K562 (cell line): ENCODE measurements at regions not wholly inside any gene's neighbourhood (a gene's known extent, or its start where the extent isn't known, plus 50 kb on each side); places are given as distances from the start of the nearest gene placed in this dataset.

ENCODE experiments used
- ATAC-seq: fragments of 200-7000 bp; cut with Tn5 transposase; 3 replicates; pipeline ENCODE4 v1.9.1; 2020; ENCODE audit warnings: moderate library complexity
- BruUV-seq: library from RNA; stranded (reverse); fragments of 400-500 nt; replicated peaks from 2 replicates; lab custom pipeline; 2021; lab: Mats Ljungman, UMichigan
- CTCF ChIA-PET: fragments of 300-600 bp; formaldehyde crosslinking; extraction: SDS; loops from one replicate; lab custom pipeline; 2021; ENCODE audit warnings: low intra/inter-chr PET ratio; lab: Yijun Ruan, JAX
- POLR2A ChIA-PET: fragments of 300-600, 350-650 bp; sonication (Branson Sonifier 250); formaldehyde crosslinking; extraction: SDS; loops from one replicate; lab custom pipeline; 2021; ENCODE audit warnings: antibody characterized with exemption, inconsistent platforms; lab: Yijun Ruan, JAX
- DNase-seq, 4 experiments: peaks; one replicate each; pipeline versions ENCODE4 v3.0.0 to v3.0.0-alpha.2; 2011 to 2018; ENCODE audit warnings: low spot score in 3 of 4, mixed read lengths in 3 of 4; ENCODE audit errors: extremely low read depth in 1 of 4
- FAIRE-seq: peaks from 2 replicates; lab custom pipeline; 2011; peaks lifted over from hg19 to GRCh38; lab: Jason Lieb, UNC
- H2AFZ ChIP-seq: 2 replicates; pipeline ENCODE4 v1.6.0; 2011; ENCODE audit warnings: low read depth, low read length, control low read depth, inconsistent platforms
- H3K27ac ChIP-seq: fragments of 200-600 bp; 3 replicates; pipeline ENCODE4 v1.8.0; 2011; ENCODE audit warnings: low read depth, mild to moderate bottlenecking, control low read depth, inconsistent platforms, low read length, moderate library complexity, mixed read lengths; ENCODE audit errors: extremely low read depth
- H3K27me3 ChIP-seq, 2 experiments: fragments of 300-600 bp in 1 of 2; 2 replicates in 1 of 2; 3 replicates in 1 of 2; pipeline versions ENCODE4 v1.6.0 to v1.8.0; 2011; ENCODE audit warnings: inconsistent platforms in 2 of 2, low read length in 2 of 2, mild to moderate bottlenecking in 1 of 2, mixed read lengths in 1 of 2, moderate library complexity in 1 of 2; ENCODE audit not compliant: control insufficient read depth in 2 of 2, insufficient read depth in 2 of 2
- H3K36me3 ChIP-seq: fragments of 300-600 bp; 3 replicates; pipeline ENCODE4 v1.8.0; 2011; ENCODE audit warnings: mild to moderate bottlenecking, low read length, inconsistent platforms; ENCODE audit not compliant: control insufficient read depth, insufficient read depth
- H3K4me1 ChIP-seq, 2 experiments: fragments of 200-600 bp in 1 of 2; replicated peaks in 1 of 2; 2 replicates in 1 of 2; 3 replicates in 1 of 2; pipeline versions ENCODE4 v1.5.1 to v1.8.0; 2011; ENCODE audit warnings: inconsistent platforms in 2 of 2, low read length in 2 of 2, mild to moderate bottlenecking in 1 of 2, mixed read lengths in 1 of 2, moderate library complexity in 1 of 2; ENCODE audit not compliant: control insufficient read depth in 2 of 2, insufficient read depth in 2 of 2
- H3K4me2 ChIP-seq: 2 replicates; pipeline ENCODE4 v1.6.1; 2011; ENCODE audit warnings: low read length, control low read depth, inconsistent platforms, mixed read lengths; ENCODE audit not compliant: insufficient read depth
- H3K4me3 ChIP-seq: fragments of 200-600 bp; sonication (generic), shearing (Covaris generic); 2 replicates; pipeline ENCODE4 v1.5.1; 2016; ENCODE audit warnings: control low read depth, inconsistent platforms
- H3K79me2 ChIP-seq: fragments of 200-600 bp; 3 replicates; pipeline ENCODE4 v1.8.0; 2011; ENCODE audit warnings: low read length, inconsistent platforms; ENCODE audit not compliant: control insufficient read depth, insufficient read depth
- H3K9ac ChIP-seq, 2 experiments: 2 replicates each; pipeline versions ENCODE4 v1.6.0 to v1.6.1; 2011; ENCODE audit warnings: low read depth in 2 of 2, low read length in 2 of 2, control low read depth in 1 of 2, inconsistent platforms in 1 of 2, mild to moderate bottlenecking in 1 of 2, mixed read lengths in 1 of 2; ENCODE audit not compliant: insufficient read depth in 1 of 2
- H3K9me1 ChIP-seq: one replicate; pipeline ENCODE4 v1.6.0; 2011; ENCODE audit warnings: inconsistent platforms, mild to moderate bottlenecking, low read length, moderate library complexity; ENCODE audit not compliant: control insufficient read depth, insufficient read depth
- H3K9me3 ChIP-seq: replicated peaks from 2 replicates; pipeline ENCODE4 v1.5.1; 2011; ENCODE audit warnings: low read depth, low read length, inconsistent platforms; ENCODE audit not compliant: control insufficient read depth, insufficient read depth
- H4K20me1 ChIP-seq: replicated peaks from 2 replicates; pipeline ENCODE4 v1.6.1; 2011; ENCODE audit warnings: low read length, inconsistent platforms, mixed read lengths; ENCODE audit not compliant: control insufficient read depth, insufficient read depth
- BRCA1 ChIP-seq, 2 experiments: fragments of 450-650 bp in 1 of 2; sonication (generic) in 1 of 2; formaldehyde crosslinking in 1 of 2; IDR thresholded peaks; 2 replicates each; pipeline versions ENCODE4 v1.5.0 to v1.6.1; 2017 to 2020; ENCODE audit warnings: mild to moderate bottlenecking in 1 of 2, missing genetic modification reagents in 1 of 2
- CBX3 ChIP-seq, 2 experiments: IDR thresholded peaks; 1 replicate in 1 of 2; 2 replicates in 1 of 2; pipeline ENCODE4 v1.6.1; 2012; ENCODE audit warnings: inconsistent platforms in 2 of 2, low read length in 2 of 2, borderline replicate concordance in 1 of 2, control low read depth in 1 of 2
- CHD1 ChIP-seq: fragments of 200-600 bp; sonication (generic); IDR thresholded peaks from one replicate; pipeline ENCODE4 v1.6.1; 2012; ENCODE audit warnings: mild to moderate bottlenecking, moderate library complexity, low read length, inconsistent platforms
- L3MBTL2 ChIP-seq: fragments of 450-650 bp; IDR thresholded peaks from 2 replicates; pipeline ENCODE4 v1.6.1; 2016; ENCODE audit warnings: mild to moderate bottlenecking, moderate library complexity
- LARP7 ChIP-seq: fragments of 450-650 bp; IDR thresholded peaks from 2 replicates; pipeline ENCODE4 v1.6.1; 2016
- NFYB ChIP-seq: IDR thresholded peaks from 2 replicates; pipeline ENCODE4 v1.6.1; 2011; ENCODE audit warnings: mild to moderate bottlenecking, moderate library complexity; ENCODE audit not compliant: insufficient read length; ENCODE audit errors: extremely low read depth
- SMARCA4 ChIP-seq: fragments of 450-650 bp; IDR thresholded peaks from 2 replicates; pipeline ENCODE4 v1.6.1; 2016
- SRF ChIP-seq, 2 experiments: fragments of 250-450, 450-650 bp in 1 of 2; sonication (Bioruptor Pico) in 1 of 2; sonication (generic) in 1 of 2; formaldehyde crosslinking; IDR thresholded peaks; 2 replicates each; pipeline versions ENCODE4 v1.5.0 to v1.5.1; 2020 to 2022; ENCODE audit warnings: mild to moderate bottlenecking in 1 of 2, missing genetic modification reagents in 1 of 2
- TARDBP ChIP-seq: fragments of 450-650 bp; IDR thresholded peaks from 2 replicates; pipeline ENCODE4 v1.6.1; 2016
- TRIM28 ChIP-seq: fragments of 450-650 bp; IDR thresholded peaks from 2 replicates; pipeline ENCODE4 v1.6.1; 2017
- ZNF282 ChIP-seq: sonication (generic); formaldehyde crosslinking; IDR thresholded peaks from 2 replicates; pipeline ENCODE4 v1.8.1; 2023; ENCODE audit warnings: missing genetic modification reagents
- ZNF75A ChIP-seq: fragments of 450-650 bp; formaldehyde crosslinking; IDR thresholded peaks from 2 replicates; pipeline ENCODE4 v1.4.0; 2020; ENCODE audit warnings: mild to moderate bottlenecking
- ZSCAN29 ChIP-seq: fragments of 450-650 bp; IDR thresholded peaks from 2 replicates; pipeline ENCODE4 v1.6.1; 2017
- WGBS: fragments of 100-300 bp; shearing (Covaris generic); methylation state at CpG from one replicate; pipeline ENCODE4 v1.1.6; 2016; ENCODE audit warnings: low coverage, mixed read lengths; ENCODE audit not compliant: insufficient coverage; ENCODE audit errors: missing lambda C conversion rate; 5-methylcytosine and 5-hydroxymethylcytosine counted together
- in situ Hi-C: fragments of 300-500 bp; cut with MboI; formaldehyde crosslinking; loops from 4 replicates; pipeline ENCODE4 v1.15.0; 2018; ENCODE audit warnings: inconsistent platforms, mixed read lengths
- intact Hi-C: fragments of 100-400 bp; cut with micrococcal nuclease; formaldehyde crosslinking; loops from 2 replicates; pipeline ENCODE4 v1.14.2; 2022
- TF ChIP-seq, protein P1 (sequence below), 2 experiments: fragments of 150-350 bp in 1 of 2; IDR thresholded peaks; 2 replicates each; pipeline ENCODE4 v1.6.1; 2012 to 2016; ENCODE audit warnings: low read depth in 2 of 2, low read length in 2 of 2, mild to moderate bottlenecking in 1 of 2, moderate library complexity in 1 of 2
- TF ChIP-seq, protein P2 (sequence below): sonication (generic); formaldehyde crosslinking; IDR thresholded peaks from 2 replicates; pipeline ENCODE4 v1.8.0; 2022; ENCODE audit warnings: mild to moderate bottlenecking, missing genetic modification reagents
- TF ChIP-seq, protein P3 (sequence below): fragments of 250-450 bp; sonication (Bioruptor Pico); IDR thresholded peaks from 2 replicates; pipeline ENCODE4 v1.5.1; 2021; ENCODE audit warnings: mild to moderate bottlenecking

DNA sequence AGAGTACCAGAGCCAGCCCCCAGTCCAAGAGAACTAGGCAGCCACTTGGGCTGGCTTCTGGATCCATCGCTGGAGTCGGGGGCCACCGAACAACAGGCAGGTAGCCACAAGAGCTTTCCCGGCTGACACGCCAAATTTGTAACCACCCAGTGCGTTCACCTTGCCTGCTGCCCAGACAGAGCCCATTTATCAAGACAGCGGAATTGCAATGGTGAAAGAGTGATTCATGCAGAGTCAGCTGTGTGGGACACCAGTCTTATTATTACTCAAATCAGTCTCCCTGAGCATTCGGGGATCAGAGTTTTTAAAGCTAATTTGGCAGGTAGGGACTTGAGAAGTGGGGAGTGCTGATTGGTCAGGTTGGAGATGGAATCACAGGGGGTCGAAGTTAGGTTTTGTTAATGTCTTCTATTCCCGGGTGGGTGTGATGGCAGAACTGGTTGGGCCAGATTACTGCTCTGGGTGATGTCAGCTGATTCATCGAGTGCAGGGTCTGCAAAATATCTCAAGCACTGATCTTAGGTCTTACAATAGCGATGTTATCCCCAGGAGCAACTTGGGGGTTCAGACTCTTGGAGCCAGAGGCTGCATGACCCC lies 64.3 kb downstream of the PDE6H start (continued):
- TF ChIP-seq SRF (CRISPR knock-in tag; IDR thresholded peaks at IDR 0.05): no peak
- TF ChIP-seq TARDBP: no peak
- TF ChIP-seq, protein P1, sequence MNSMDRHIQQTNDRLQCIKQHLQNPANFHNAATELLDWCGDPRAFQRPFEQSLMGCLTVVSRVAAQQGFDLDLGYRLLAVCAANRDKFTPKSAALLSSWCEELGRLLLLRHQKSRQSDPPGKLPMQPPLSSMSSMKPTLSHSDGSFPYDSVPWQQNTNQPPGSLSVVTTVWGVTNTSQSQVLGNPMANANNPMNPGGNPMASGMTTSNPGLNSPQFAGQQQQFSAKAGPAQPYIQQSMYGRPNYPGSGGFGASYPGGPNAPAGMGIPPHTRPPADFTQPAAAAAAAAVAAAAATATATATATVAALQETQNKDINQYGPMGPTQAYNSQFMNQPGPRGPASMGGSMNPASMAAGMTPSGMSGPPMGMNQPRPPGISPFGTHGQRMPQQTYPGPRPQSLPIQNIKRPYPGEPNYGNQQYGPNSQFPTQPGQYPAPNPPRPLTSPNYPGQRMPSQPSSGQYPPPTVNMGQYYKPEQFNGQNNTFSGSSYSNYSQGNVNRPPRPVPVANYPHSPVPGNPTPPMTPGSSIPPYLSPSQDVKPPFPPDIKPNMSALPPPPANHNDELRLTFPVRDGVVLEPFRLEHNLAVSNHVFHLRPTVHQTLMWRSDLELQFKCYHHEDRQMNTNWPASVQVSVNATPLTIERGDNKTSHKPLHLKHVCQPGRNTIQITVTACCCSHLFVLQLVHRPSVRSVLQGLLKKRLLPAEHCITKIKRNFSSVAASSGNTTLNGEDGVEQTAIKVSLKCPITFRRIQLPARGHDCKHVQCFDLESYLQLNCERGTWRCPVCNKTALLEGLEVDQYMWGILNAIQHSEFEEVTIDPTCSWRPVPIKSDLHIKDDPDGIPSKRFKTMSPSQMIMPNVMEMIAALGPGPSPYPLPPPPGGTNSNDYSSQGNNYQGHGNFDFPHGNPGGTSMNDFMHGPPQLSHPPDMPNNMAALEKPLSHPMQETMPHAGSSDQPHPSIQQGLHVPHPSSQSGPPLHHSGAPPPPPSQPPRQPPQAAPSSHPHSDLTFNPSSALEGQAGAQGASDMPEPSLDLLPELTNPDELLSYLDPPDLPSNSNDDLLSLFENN (IDR thresholded peaks at IDR 0.05; ENCODE audit: low read depth in 2 of 2, low read length in 2 of 2): no peak
- TF ChIP-seq NFYB: no peak
- TF ChIP-seq ZNF75A (CRISPR knock-in tag): no peak
- no peak for TF ChIP-seq ZNF282
- TF ChIP-seq ZSCAN29: no peak
- no peak for TF ChIP-seq L3MBTL2

DNA sequence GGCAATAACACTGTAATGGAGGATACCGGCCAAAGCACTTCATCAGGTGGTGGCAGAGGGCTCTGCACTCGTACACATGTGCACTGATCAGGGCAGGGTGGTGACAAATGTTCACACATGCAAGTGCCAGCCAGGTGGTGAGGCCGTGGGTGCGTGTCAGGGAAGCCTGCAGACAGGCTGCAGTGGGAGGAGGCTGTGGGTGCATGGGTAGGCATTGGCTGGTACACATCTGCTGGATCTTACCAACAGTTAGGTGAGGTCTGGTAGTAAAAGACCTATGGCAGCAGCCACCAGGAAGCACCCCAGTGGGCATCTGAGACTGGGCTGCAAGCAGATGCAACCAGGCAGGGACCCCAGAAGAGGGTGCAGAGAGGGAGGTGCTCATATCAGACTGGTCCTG lies 65.3 kb downstream of the PDE6H start:
- Histone ChIP-seq H4K20me1 (no peaks in the 10 kb centered on the region), H3K79me2 (no peaks in the 10 kb centered on the region), H3K36me3 (no peaks in the 10 kb centered on the region), H3K4me1 (no peaks in the 10 kb centered on the region), H3K4me2 (no peak overlapping the region), H3K9me1 (no peaks in the 10 kb centered on the region), H3K27me3 (no peaks in the 10 kb centered on the region), H3K4me3 (no peak overlapping the region), H3K9ac (no peak overlapping the region), H3K9me3 (no peaks in the 10 kb centered on the region), H3K27ac (no peak overlapping the region), H2AFZ (no peak overlapping the region)
- FAIRE-seq (no peak), ATAC-seq (no peak), DNase-seq (no peak)
- WGBS: 3% methylated on average over 4 of the region's 4 CpGs
- intact Hi-C loops: no loop called here
- CTCF ChIA-PET: no interaction called here
- in situ Hi-C loops: no loop called here
- POLR2A ChIA-PET: no interaction called here
- BruUV-seq: no TSS peak
- TF ChIP-seq TRIM28 (no peak), LARP7 (no peak), BRCA1 (IDR thresholded peaks at IDR 0.05) (no peak), BRCA1 (CRISPR knock-in tag; IDR thresholded peaks at IDR 0.05) (no peak), CBX3 (IDR thresholded peaks at IDR 0.05; ENCODE audit: borderline replicate concordance in 1 of 2, low read length in 2 of 2) (no peak), CHD1 (no peak), SMARCA4 (no peak)
- TF ChIP-seq, protein P2, sequence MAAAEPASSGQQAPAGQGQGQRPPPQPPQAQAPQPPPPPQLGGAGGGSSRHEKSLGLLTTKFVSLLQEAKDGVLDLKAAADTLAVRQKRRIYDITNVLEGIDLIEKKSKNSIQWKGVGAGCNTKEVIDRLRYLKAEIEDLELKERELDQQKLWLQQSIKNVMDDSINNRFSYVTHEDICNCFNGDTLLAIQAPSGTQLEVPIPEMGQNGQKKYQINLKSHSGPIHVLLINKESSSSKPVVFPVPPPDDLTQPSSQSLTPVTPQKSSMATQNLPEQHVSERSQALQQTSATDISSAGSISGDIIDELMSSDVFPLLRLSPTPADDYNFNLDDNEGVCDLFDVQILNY (CRISPR knock-in tag): no peak
- TF ChIP-seq, protein P3, sequence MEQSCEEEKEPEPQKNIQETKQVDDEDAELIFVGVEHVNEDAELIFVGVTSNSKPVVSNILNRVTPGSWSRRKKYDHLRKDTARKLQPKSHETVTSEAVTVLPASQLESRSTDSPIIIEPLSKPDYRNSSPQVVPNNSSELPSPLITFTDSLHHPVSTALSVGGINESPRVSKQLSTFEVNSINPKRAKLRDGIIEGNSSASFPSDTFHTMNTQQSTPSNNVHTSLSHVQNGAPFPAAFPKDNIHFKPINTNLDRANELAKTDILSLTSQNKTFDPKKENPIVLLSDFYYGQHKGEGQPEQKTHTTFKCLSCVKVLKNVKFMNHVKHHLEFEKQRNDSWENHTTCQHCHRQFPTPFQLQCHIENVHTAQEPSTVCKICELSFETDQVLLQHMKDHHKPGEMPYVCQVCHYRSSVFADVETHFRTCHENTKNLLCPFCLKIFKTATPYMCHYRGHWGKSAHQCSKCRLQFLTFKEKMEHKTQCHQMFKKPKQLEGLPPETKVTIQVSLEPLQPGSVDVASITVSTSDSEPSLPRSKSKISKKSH (CRISPR knock-in tag): no peak
